Brain microvascular endothelial cell (primary cell): ENCODE measurements at regions not wholly inside any gene's neighbourhood (a gene's known extent, or its start where the extent isn't known, plus 50 kb on each side); places are given as distances from the start of the nearest gene placed in this dataset.

Source experiments
- DNase-seq: peaks from one replicate; pipeline ENCODE4 v3.0.0-alpha.2; 2020
- H3K27ac ChIP-seq: fragments of 250-450 bp; sonication (Bioruptor Pico); 2 replicates; pipeline ENCODE4 v1.5.1; 2020; ENCODE audit warnings: mild to moderate bottlenecking, moderate library complexity
- H3K27me3 ChIP-seq: fragments of 250-450 bp; sonication (Bioruptor Pico); replicated peaks from 2 replicates; pipeline ENCODE4 v1.5.1; 2020; ENCODE audit warnings: mild to moderate bottlenecking
- H3K36me3 ChIP-seq: fragments of 250-450 bp; sonication (Bioruptor Pico); replicated peaks from 2 replicates; pipeline ENCODE4 v1.5.1; 2020; ENCODE audit warnings: mild to moderate bottlenecking
- H3K4me3 ChIP-seq: 2 replicates; pipeline ENCODE4 v1.5.1; 2011; ENCODE audit warnings: low read depth, mild to moderate bottlenecking, control low read depth, low read length, moderate library complexity
- CTCF ChIP-seq: IDR thresholded peaks from 2 replicates; pipeline ENCODE4 v1.5.1; 2011; ENCODE audit warnings: low read depth, mild to moderate bottlenecking, moderate library complexity, low read length, control low read depth, inconsistent platforms; ENCODE audit errors: missing control alignments
- in situ Hi-C: cut with HindIII; loops from 2 replicates; pipeline ENCODE4 v1.10.0; 2017; ENCODE audit warnings: low sequenced_read_pairs, low pct_ligation_motif_present

GRCh38 chr13:70623239-70623638 lies 515.0 kb upstream of the KLHL1 start:
- in situ Hi-C loops = no loop called here

GRCh38 chr13:70622796-70623195 lies 514.5 kb upstream of the KLHL1 start:
- no peak for DNase-seq
- no peaks in the 10 kb centered on the region for H3K36me3 ChIP-seq
- in situ Hi-C loops = no loop called here
- no peak overlapping the region for H3K4me3 ChIP-seq
- no peak overlapping the region for H3K27ac ChIP-seq
- no peak for TF ChIP-seq CTCF
- no peaks in the 10 kb centered on the region for H3K27me3 ChIP-seq

More at GRCh38 chr13:70623239-70623638, 515.0 kb upstream of the KLHL1 start:
- no peaks in the 10 kb centered on the region for H3K27me3 ChIP-seq
- H3K4me3 ChIP-seq = no peak overlapping the region
- H3K36me3 ChIP-seq = no peaks in the 10 kb centered on the region
- no peak for DNase-seq
- TF ChIP-seq CTCF = no peak
- no peak overlapping the region for H3K27ac ChIP-seq

GRCh38 chr13:70619936-70620335 lies 511.7 kb upstream of the KLHL1 start:
- H3K4me3 ChIP-seq = no peak overlapping the region
- no peak for TF ChIP-seq CTCF
- in situ Hi-C loops = no loop called here
- no peaks in the 10 kb centered on the region for H3K27me3 ChIP-seq
- no peaks in the 10 kb centered on the region for H3K36me3 ChIP-seq
- no peak overlapping the region for H3K27ac ChIP-seq
- no peak for DNase-seq

GRCh38 chr13:70616847-70617246 lies 508.6 kb upstream of the KLHL1 start:
- no peak overlapping the region for H3K27ac ChIP-seq
- in situ Hi-C loops = no loop called here
- no peaks in the 10 kb centered on the region for H3K27me3 ChIP-seq
- H3K4me3 ChIP-seq = no peak overlapping the region
- no peak for TF ChIP-seq CTCF
- H3K36me3 ChIP-seq = no peaks in the 10 kb centered on the region
- no peak for DNase-seq

- H3K27me3 ChIP-seq = no peaks in the 10 kb centered on the region
- in situ Hi-C loops = no loop called here
- H3K27ac ChIP-seq = no peak overlapping the region
- H3K36me3 ChIP-seq = no peaks in the 10 kb centered on the region
- no peak for TF ChIP-seq CTCF
- no peak overlapping the region for H3K4me3 ChIP-seq
- DNase-seq = no peak
These were observed 505.0 kb upstream of the KLHL1 start for GRCh38 chr13:70613295-70613694.

GRCh38 chr13:70612881-70613280 lies 504.6 kb upstream of the KLHL1 start:
- no peak for TF ChIP-seq CTCF
- in situ Hi-C loops = no loop called here
- no peaks in the 10 kb centered on the region for H3K36me3 ChIP-seq

More at GRCh38 chr13:70612881-70613280, 504.6 kb upstream of the KLHL1 start:
- Histone ChIP-seq H3K4me3 (no peak overlapping the region), H3K27ac (no peak overlapping the region), H3K27me3 (no peaks in the 10 kb centered on the region)
- no peak for DNase-seq
